SK-N-SH (cell line): ENCODE measurements at regions not wholly inside any gene's neighbourhood (a gene's known extent, or its start where the extent isn't known, plus 50 kb on each side); places are given as distances from the start of the nearest gene placed in this dataset.

Source experiments
- CTCF ChIP-seq: fragments of 200-600 bp; sonication (generic); IDR thresholded peaks from 2 replicates; pipeline ENCODE4 v1.6.1; 2017; ENCODE audit warnings: antibody characterized with exemption, mild to moderate bottlenecking, moderate library complexity
- EZH2phosphoT487 ChIP-seq: fragments of 200-600 bp; sonication (generic); IDR thresholded peaks from 2 replicates; pipeline ENCODE4 v1.6.1; 2017; ENCODE audit warnings: low read depth, mixed run types, mild to moderate bottlenecking, antibody characterized with exemption, moderate library complexity, borderline replicate concordance
- MXI1 ChIP-seq: IDR thresholded peaks from 2 replicates; pipeline ENCODE4 v1.6.1; 2012; ENCODE audit warnings: mild to moderate bottlenecking, low read depth, low read length, improper control_type of control experiment
- POLR2AphosphoS5 ChIP-seq: IDR thresholded peaks from 2 replicates; pipeline ENCODE4 v1.6.1; 2012; ENCODE audit warnings: low read depth, low read length
- RCOR1 ChIP-seq: fragments of 150-350 bp; IDR thresholded peaks from 2 replicates; pipeline ENCODE4 v1.6.1; 2017; ENCODE audit warnings: antibody characterized with exemption, low read length
- RFX5 ChIP-seq: IDR thresholded peaks from 2 replicates; pipeline ENCODE4 v1.6.1; 2012; ENCODE audit warnings: mild to moderate bottlenecking, improper control_type of control experiment, low read length
- TAF1 ChIP-seq: IDR thresholded peaks from 2 replicates; pipeline ENCODE4 v1.6.1; 2012; ENCODE audit warnings: low read depth, mild to moderate bottlenecking, low read length, moderate library complexity, borderline replicate concordance
- ZBTB33 ChIP-seq: IDR thresholded peaks from 2 replicates; pipeline ENCODE4 v1.4.0; 2012; ENCODE audit warnings: low read depth, borderline replicate concordance

- TF ChIP-seq CTCF, result no peak
- no peak for TF ChIP-seq EZH2phosphoT487
- no peak for TF ChIP-seq MXI1
- no peak for TF ChIP-seq POLR2AphosphoS5
- TF ChIP-seq RFX5, result no peak
- no peak for TF ChIP-seq ZBTB33
- no peak for TF ChIP-seq RCOR1
- TF ChIP-seq TAF1, result no peak
These were observed 171.7 kb downstream of the C9orf152 start for GRCh38 chr9:110036286-110036685.
